ENCODE measurements at regions not wholly inside any gene's neighbourhood (a gene's known extent, or its start where the extent isn't known, plus 50 kb on each side); places are given as distances from the start of the nearest gene placed in this dataset.

- TF ChIP-seq GATA3 (IDR thresholded peaks at IDR 0.05; ENCODE audit: low read depth, low read length) (no peak), GATA2 (IDR thresholded peaks at IDR 0.05; ENCODE audit: low read depth, low read length) (no peak)
Observed at GRCh38 chr7:98771519-98771918, 98.3 kb downstream of the TMEM130 start.
